Keratinocyte (primary cell): ENCODE measurements at regions not wholly inside any gene's neighbourhood (a gene's known extent, or its start where the extent isn't known, plus 50 kb on each side); places are given as distances from the start of the nearest gene placed in this dataset.

Source experiments
- CTCF ChIP-seq, 3 experiments: IDR thresholded peaks in 1 of 3; conservative IDR thresholded peaks in 1 of 3; optimal IDR thresholded peaks in 1 of 3; 2 replicates in 2 of 3; 3 replicates in 1 of 3; pipeline versions ENCODE3 to v1.5.1; 2011; ENCODE audit warnings: low read length in 3 of 3, mild to moderate bottlenecking in 3 of 3, moderate library complexity in 2 of 3, control low read depth in 1 of 3, inconsistent platforms in 1 of 3; ENCODE audit not compliant: insufficient read depth in 2 of 3; ENCODE audit errors: extremely low read depth in 1 of 3
- EZH2 ChIP-seq: IDR thresholded peaks from one replicate; pipeline ENCODE4 v1.6.1; 2012; ENCODE audit warnings: inconsistent platforms, mild to moderate bottlenecking, low read length, moderate library complexity

GRCh38 chr16:61083711-61084110 lies 952.5 kb downstream of the CDH8 start:
- no peak for TF ChIP-seq CTCF (optimal IDR thresholded peaks at IDR 0.05 in 1 of 3, IDR thresholded peaks at IDR 0.05 in 1 of 3, conservative IDR thresholded peaks at IDR 0.05 in 1 of 3; ENCODE audit: extremely low read depth in 1 of 3, insufficient read depth in 2 of 3, low read length in 3 of 3)
- TF ChIP-seq EZH2 = no peak
